HG03342 (cell line): ENCODE measurements at regions not wholly inside any gene's neighbourhood (a gene's known extent, or its start where the extent isn't known, plus 50 kb on each side); places are given as distances from the start of the nearest gene placed in this dataset.

Experiments used
- ATAC-seq: cut with Tn5 transposase; IDR thresholded peaks from one replicate; pipeline ENCODE4 v1.9.1; 2021; ENCODE audit warnings: mild to moderate bottlenecking, moderate library complexity; ENCODE audit not compliant: unreplicated experiment

GRCh38 chr9:7258688-7259396, 501.1 kb downstream of the KDM4C start:
- no peak for ATAC-seq

GRCh38 chr9:7246917-7247522, 489.2 kb downstream of the KDM4C start:
- no peak for ATAC-seq

GRCh38 chr9:7245976-7246580, 488.3 kb downstream of the KDM4C start:
- no peak for ATAC-seq

- no peak for ATAC-seq
Measured at GRCh38 chr9:7243838-7244237, 486.1 kb downstream of the KDM4C start.

- no peak for ATAC-seq
Measured at GRCh38 chr9:7242126-7242525, 484.4 kb downstream of the KDM4C start.

- ATAC-seq: no peak
Measured at GRCh38 chr9:7241694-7242093, 483.9 kb downstream of the KDM4C start.

- ATAC-seq: no peak
Measured at GRCh38 chr9:7240569-7241311, 483.0 kb downstream of the KDM4C start.

GRCh38 chr9:7239708-7240107, 481.9 kb downstream of the KDM4C start:
- ATAC-seq: no peak

- no peak for ATAC-seq
Measured at GRCh38 chr9:7238247-7238637, 480.5 kb downstream of the KDM4C start.

GRCh38 chr9:7237473-7238246, 479.9 kb downstream of the KDM4C start:
- no peak for ATAC-seq

- ATAC-seq: no peak
Measured at GRCh38 chr9:7236186-7236585, 478.4 kb downstream of the KDM4C start.

GRCh38 chr9:7234144-7234543, 476.4 kb downstream of the KDM4C start:
- ATAC-seq: peak; percentile 78

GRCh38 chr9:7229571-7229970, 471.8 kb downstream of the KDM4C start:
- no peak for ATAC-seq

- ATAC-seq: no peak
Measured at GRCh38 chr9:7228726-7229125, 471.0 kb downstream of the KDM4C start.

GRCh38 chr9:7227951-7228350, 470.2 kb downstream of the KDM4C start:
- no peak for ATAC-seq

GRCh38 chr9:7226007-7226640, 468.4 kb downstream of the KDM4C start:
- no peak for ATAC-seq
